ENCODE measurements at regions not wholly inside any gene's neighbourhood (a gene's known extent, or its start where the extent isn't known, plus 50 kb on each side); places are given as distances from the start of the nearest gene placed in this dataset.

- no peaks in the 10 kb centered on the region for H3K27me3 ChIP-seq (ENCODE audit: insufficient read depth, low read length)
- H2AFZ ChIP-seq (ENCODE audit: low read length): no peak overlapping the region
- H3K36me3 ChIP-seq (ENCODE audit: insufficient read depth, low read length): no peaks in the 10 kb centered on the region
- H3K9me2 ChIP-seq (ENCODE audit: low read depth, low read length): no peaks in the 10 kb centered on the region
- TF ChIP-seq EZH2 (IDR thresholded peaks at IDR 0.05; ENCODE audit: borderline replicate concordance, low read length) (no peak), CTCF (IDR thresholded peaks at IDR 0.05; ENCODE audit: low read length) (no peak)
- no peaks in the 10 kb centered on the region for H4K20me1 ChIP-seq (ENCODE audit: insufficient read depth, low read length)
- H3K27ac ChIP-seq (ENCODE audit: low read depth, low read length, poor library complexity, severe bottlenecking): no peak overlapping the region
- H3F3A ChIP-seq (ENCODE audit: insufficient read depth, low read length): no peaks in the 10 kb centered on the region
- no peak overlapping the region for H3K4me3 ChIP-seq (ENCODE audit: low read depth, low read length, poor library complexity, severe bottlenecking)
- no peak overlapping the region for H3K4me2 ChIP-seq (ENCODE audit: low read length)
- H3K9me3 ChIP-seq (ENCODE audit: low read length): no peaks in the 10 kb centered on the region
- H3K4me1 ChIP-seq (ENCODE audit: insufficient read depth, low read length, severe bottlenecking): no peaks in the 10 kb centered on the region
- H3K79me2 ChIP-seq (ENCODE audit: insufficient read depth, low read length): no peaks in the 10 kb centered on the region
- H3K9ac ChIP-seq (ENCODE audit: low read length): no peak overlapping the region
These were observed 117.1 kb downstream of the TFPI2 start for GRCh38 chr7:93773446-93773845.

GRCh38 chr7:93765475-93765874 is 125.1 kb downstream of the TFPI2 start:
- TF ChIP-seq CTCF (IDR thresholded peaks at IDR 0.05; ENCODE audit: low read length) (no peak), EZH2 (IDR thresholded peaks at IDR 0.05; ENCODE audit: borderline replicate concordance, low read length) (no peak)
- H2AFZ ChIP-seq (ENCODE audit: low read length): no peak overlapping the region
- H3K9me2 ChIP-seq (ENCODE audit: low read depth, low read length): no peaks in the 10 kb centered on the region
- no peaks in the 10 kb centered on the region for H3K79me2 ChIP-seq (ENCODE audit: insufficient read depth, low read length)
- H3F3A ChIP-seq (ENCODE audit: insufficient read depth, low read length): no peaks in the 10 kb centered on the region
- H3K4me3 ChIP-seq (ENCODE audit: low read depth, low read length, poor library complexity, severe bottlenecking): no peak overlapping the region
- no peaks in the 10 kb centered on the region for H4K20me1 ChIP-seq (ENCODE audit: insufficient read depth, low read length)
- no peak overlapping the region for H3K9ac ChIP-seq (ENCODE audit: low read length)
- H3K36me3 ChIP-seq (ENCODE audit: insufficient read depth, low read length): no peaks in the 10 kb centered on the region
- no peak overlapping the region for H3K27ac ChIP-seq (ENCODE audit: low read depth, low read length, poor library complexity, severe bottlenecking)
- no peaks in the 10 kb centered on the region for H3K27me3 ChIP-seq (ENCODE audit: insufficient read depth, low read length)
- no peak overlapping the region for H3K4me2 ChIP-seq (ENCODE audit: low read length)
- no peaks in the 10 kb centered on the region for H3K9me3 ChIP-seq (ENCODE audit: low read length)
- H3K4me1 ChIP-seq (ENCODE audit: insufficient read depth, low read length, severe bottlenecking): no peaks in the 10 kb centered on the region

- Histone ChIP-seq H3K27ac (ENCODE audit: low read depth, low read length, poor library complexity, severe bottlenecking) (no peak overlapping the region), H3F3A (ENCODE audit: insufficient read depth, low read length) (no peaks in the 10 kb centered on the region), H3K27me3 (ENCODE audit: insufficient read depth, low read length) (no peaks in the 10 kb centered on the region), H3K4me3 (ENCODE audit: low read depth, low read length, poor library complexity, severe bottlenecking) (no peak overlapping the region), H3K9me3 (ENCODE audit: low read length) (no peaks in the 10 kb centered on the region), H3K4me1 (ENCODE audit: insufficient read depth, low read length, severe bottlenecking) (no peaks in the 10 kb centered on the region), H3K36me3 (ENCODE audit: insufficient read depth, low read length) (no peaks in the 10 kb centered on the region), H2AFZ (ENCODE audit: low read length) (no peak overlapping the region), H3K4me2 (ENCODE audit: low read length) (no peak overlapping the region), H3K79me2 (ENCODE audit: insufficient read depth, low read length) (no peaks in the 10 kb centered on the region), H3K9ac (ENCODE audit: low read length) (no peak overlapping the region), H3K9me2 (ENCODE audit: low read depth, low read length) (no peaks in the 10 kb centered on the region), H4K20me1 (ENCODE audit: insufficient read depth, low read length) (no peaks in the 10 kb centered on the region)
- no peak for TF ChIP-seq EZH2 (IDR thresholded peaks at IDR 0.05; ENCODE audit: borderline replicate concordance, low read length)
- TF ChIP-seq CTCF (IDR thresholded peaks at IDR 0.05; ENCODE audit: low read length): no peak
These were observed 131.9 kb downstream of the TFPI2 start for GRCh38 chr7:93758631-93759030.
